Fibroblast of the aortic adventitia (primary cell): ENCODE measurements at regions not wholly inside any gene's neighbourhood (a gene's known extent, or its start where the extent isn't known, plus 50 kb on each side); places are given as distances from the start of the nearest gene placed in this dataset.

Source experiments
- DNase-seq: peaks from one replicate; pipeline ENCODE4 v3.0.0-alpha.2; 2010; ENCODE audit warnings: low read depth
- H3K4me3 ChIP-seq: 2 replicates; pipeline ENCODE4 v1.5.1; 2011; ENCODE audit warnings: low read depth, mild to moderate bottlenecking, control low read depth, low read length, moderate library complexity
- TF ChIP-seq, protein P1 (sequence below): IDR thresholded peaks from 2 replicates; pipeline ENCODE4 v1.5.1; 2011; ENCODE audit warnings: mild to moderate bottlenecking, low read length, control low read depth, inconsistent platforms; ENCODE audit not compliant: insufficient read depth

DNA sequence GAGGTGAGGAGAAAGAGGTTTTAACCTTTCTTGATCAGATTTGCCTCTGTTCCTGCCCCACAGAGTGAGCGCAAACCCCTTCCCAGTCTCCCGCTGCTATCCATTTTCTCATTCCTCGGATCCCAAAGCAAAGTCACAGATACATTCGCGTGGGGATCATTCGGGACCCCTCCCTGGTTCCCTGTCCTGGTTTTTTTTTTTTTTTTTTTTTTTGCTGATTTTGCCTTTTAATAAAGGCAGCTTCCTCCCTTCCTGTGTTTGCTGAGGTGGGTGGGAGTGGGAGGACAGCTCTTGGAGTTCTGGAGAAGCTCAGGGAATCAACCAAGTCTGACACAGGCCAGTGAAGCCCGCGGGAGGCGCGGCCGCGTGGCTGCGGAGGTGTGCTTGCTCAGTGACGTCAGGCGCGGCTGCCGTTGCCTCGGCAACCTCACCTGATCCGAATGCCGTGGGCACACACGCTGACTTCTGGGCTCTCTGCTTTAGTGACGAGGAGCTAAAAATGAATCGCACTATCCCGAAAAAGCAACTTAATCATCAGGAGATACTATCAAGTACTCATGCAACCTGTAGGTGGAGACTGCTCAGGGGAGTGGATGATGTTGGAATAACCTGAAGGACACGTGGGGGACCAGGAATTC, 106.4 kb downstream of the TBX19 start:
- TF ChIP-seq, protein P1, sequence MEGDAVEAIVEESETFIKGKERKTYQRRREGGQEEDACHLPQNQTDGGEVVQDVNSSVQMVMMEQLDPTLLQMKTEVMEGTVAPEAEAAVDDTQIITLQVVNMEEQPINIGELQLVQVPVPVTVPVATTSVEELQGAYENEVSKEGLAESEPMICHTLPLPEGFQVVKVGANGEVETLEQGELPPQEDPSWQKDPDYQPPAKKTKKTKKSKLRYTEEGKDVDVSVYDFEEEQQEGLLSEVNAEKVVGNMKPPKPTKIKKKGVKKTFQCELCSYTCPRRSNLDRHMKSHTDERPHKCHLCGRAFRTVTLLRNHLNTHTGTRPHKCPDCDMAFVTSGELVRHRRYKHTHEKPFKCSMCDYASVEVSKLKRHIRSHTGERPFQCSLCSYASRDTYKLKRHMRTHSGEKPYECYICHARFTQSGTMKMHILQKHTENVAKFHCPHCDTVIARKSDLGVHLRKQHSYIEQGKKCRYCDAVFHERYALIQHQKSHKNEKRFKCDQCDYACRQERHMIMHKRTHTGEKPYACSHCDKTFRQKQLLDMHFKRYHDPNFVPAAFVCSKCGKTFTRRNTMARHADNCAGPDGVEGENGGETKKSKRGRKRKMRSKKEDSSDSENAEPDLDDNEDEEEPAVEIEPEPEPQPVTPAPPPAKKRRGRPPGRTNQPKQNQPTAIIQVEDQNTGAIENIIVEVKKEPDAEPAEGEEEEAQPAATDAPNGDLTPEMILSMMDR, result no peak
- no peak for DNase-seq
- no peak overlapping the region for H3K4me3 ChIP-seq

DNA sequence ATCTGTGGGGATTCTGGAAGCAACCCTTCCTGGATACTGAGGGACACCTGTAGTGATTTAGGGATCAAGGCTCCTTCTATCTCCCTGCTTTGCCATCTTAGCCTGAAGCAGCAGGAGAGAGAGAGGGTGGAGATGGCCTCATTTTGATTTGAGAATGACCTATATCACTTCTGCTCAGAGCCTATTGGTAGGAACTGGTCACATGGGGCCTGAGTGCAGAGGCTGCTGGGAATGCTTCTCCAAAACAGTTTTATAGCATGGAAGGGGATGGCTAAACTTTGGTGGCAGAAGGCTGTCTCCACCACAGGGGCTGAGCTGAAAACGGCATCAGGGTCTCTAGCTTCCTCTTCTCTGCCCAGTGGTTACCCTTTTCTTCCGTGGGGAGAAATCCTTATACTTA, 105.8 kb downstream of the TBX19 start:
- TF ChIP-seq, protein P1, result no peak
- no peak for DNase-seq
- H3K4me3 ChIP-seq, result no peak overlapping the region

DNA sequence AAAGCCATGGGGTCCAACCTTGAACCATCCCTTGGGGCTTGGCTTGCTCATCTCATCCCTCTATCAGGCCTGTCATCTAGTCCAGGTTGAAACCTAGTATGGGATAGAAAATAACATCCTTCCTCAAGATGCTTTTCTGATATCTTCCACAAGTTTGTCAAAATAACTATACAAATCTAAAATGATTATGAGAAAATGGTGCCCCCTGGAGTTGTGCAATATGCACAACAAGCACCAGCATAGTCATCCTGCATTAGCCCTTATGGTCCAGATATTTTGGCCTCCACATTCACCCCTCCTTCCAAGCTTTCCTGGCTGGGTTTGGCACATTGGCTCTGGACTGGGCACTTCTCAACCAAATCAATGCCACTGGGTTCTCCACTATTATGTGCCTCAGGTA, 101.2 kb downstream of the TBX19 start:
- TF ChIP-seq, protein P1, result no peak
- DNase-seq, result no peak
- no peak overlapping the region for H3K4me3 ChIP-seq

DNA sequence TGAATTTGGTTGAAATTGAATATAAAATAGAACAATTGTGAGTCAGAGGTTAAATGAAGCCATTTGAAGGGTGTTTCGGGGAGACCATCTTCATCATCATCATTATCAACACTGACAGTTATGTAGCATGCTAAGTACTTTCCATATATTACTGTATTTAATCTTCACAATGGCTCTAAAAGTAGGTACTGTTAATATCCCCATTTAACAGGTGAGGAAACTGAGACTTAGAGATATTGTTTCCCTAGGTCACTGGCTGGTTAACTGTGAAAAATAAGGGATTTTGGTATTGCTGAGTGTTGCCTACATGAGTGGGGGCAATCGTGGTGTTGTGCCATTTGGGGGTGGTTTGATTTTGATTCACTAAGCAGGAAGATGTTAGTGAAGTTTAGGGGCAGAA, 100.3 kb downstream of the TBX19 start:
- H3K4me3 ChIP-seq, result no peak overlapping the region
- TF ChIP-seq, protein P1, result no peak
- no peak for DNase-seq

DNA sequence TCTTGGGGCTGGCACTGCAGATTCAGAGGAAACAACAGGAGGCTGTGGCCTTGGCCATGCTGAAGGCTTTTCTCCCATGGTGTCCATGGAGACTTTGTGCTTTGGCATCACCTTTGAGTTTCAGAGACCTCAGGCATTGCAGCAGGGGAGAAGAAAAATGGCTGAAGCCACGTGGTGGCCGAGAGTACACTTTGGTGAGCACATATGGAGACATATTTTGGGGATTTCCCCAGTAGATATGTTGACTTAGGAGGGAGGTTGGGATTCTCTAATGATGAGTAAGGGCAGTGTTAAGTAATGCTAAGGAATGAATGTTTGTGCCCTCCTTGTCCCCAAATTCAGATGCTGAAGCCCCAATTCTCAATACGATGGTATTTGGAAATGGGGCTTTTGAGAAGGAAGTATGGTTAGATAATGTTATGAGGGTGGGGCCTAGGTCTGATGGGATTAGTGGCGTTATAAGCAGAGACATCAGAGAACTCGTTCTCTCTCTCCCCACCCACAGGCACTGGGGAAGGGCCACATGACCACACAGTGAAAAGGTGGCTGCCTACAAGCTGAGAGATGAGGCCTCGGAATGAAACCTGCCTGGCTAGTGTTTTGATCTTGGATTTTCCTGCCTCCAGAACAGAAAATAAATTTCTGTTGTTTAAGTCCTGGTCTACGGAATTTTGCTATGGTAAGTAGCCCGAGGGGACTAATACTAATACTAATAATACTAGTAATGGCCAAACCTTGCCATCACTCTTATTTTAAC, 98.6 kb downstream of the TBX19 start:
- TF ChIP-seq, protein P1, result no peak
- no peak for DNase-seq
- H3K4me3 ChIP-seq, result no peak overlapping the region

DNA sequence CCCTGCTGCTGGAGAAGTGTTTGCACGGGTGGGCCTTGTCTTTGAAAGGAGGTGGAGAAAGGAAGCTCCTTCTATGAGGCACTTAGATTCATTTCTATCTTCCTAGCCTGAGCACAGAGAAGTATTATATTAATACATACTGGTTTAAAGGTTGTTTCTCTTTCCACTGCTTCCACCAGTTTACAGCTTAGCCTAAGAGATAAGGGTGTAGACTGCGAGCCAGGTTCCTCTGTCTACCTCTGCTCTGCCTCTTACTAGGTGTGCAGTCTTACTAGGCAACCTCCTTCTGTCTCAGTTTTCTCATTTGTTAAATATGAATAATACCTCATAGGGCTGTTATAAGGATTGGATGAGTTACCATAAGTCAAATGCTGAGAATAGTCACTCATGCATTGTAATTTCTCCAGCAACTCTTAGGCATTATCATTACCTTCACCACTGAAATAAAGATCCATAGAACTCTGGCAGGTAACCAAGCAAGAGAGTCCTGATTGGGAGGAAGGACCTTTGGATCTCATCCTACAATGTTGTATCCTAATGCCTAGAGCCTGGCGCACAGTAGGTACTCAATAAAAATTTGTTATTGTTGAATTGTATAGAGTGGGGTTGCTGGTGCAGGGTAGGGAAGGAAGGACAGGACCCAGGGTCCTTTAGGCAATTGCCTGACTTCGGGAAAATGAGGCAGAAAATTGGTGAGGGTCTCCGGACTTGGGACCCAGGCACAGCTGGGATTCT, 95.1 kb downstream of the TBX19 start:
- DNase-seq, result no peak
- no peak overlapping the region for H3K4me3 ChIP-seq
- TF ChIP-seq, protein P1, result no peak
